ENCODE measurements at regions not wholly inside any gene's neighbourhood (a gene's known extent, or its start where the extent isn't known, plus 50 kb on each side); places are given as distances from the start of the nearest gene placed in this dataset.

DNA sequence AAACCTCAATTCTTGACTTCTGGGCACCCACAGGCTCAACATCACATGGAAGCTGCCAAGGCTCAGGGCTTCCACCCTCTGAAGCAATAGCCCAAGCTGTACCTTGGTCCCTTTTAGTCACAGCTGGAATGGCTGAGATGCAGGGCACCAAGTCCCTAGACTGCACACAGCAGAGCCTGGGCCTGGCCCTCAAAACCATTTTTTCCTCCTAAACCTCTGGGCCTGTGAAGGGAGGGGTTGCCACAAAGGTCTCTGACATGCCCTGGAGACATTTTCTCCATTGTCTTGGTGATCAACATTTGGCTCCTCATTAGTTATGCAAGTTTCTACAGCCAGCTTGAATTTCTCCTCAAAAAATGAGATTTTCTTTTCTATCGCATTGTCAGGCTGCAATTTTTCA is 382.7 kb upstream of the RASGEF1B start:
- TF ChIP-seq, protein P1, sequence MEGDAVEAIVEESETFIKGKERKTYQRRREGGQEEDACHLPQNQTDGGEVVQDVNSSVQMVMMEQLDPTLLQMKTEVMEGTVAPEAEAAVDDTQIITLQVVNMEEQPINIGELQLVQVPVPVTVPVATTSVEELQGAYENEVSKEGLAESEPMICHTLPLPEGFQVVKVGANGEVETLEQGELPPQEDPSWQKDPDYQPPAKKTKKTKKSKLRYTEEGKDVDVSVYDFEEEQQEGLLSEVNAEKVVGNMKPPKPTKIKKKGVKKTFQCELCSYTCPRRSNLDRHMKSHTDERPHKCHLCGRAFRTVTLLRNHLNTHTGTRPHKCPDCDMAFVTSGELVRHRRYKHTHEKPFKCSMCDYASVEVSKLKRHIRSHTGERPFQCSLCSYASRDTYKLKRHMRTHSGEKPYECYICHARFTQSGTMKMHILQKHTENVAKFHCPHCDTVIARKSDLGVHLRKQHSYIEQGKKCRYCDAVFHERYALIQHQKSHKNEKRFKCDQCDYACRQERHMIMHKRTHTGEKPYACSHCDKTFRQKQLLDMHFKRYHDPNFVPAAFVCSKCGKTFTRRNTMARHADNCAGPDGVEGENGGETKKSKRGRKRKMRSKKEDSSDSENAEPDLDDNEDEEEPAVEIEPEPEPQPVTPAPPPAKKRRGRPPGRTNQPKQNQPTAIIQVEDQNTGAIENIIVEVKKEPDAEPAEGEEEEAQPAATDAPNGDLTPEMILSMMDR (IDR thresholded peaks at IDR 0.05) = no peak
- TF ChIP-seq POLR2A (IDR thresholded peaks at IDR 0.05) (no peak), POLR2AphosphoS5 (IDR thresholded peaks at IDR 0.05) (no peak)
